CD8-positive, alpha-beta memory T cell (primary cell): ENCODE measurements at regions not wholly inside any gene's neighbourhood (a gene's known extent, or its start where the extent isn't known, plus 50 kb on each side); places are given as distances from the start of the nearest gene placed in this dataset.

Experiments used
- CTCF ChIA-PET: fragments of 350-600 bp; sonication (Branson Sonifier 250); formaldehyde crosslinking; loops from one replicate; lab custom pipeline; 2021; ENCODE audit warnings: antibody characterized with exemption; lab: Charles Lee
- POLR2A ChIA-PET: fragments of 350-600 bp; sonication (Branson Sonifier 250); formaldehyde crosslinking; loops from one replicate; lab custom pipeline; 2021; ENCODE audit warnings: antibody characterized with exemption; lab: Charles Lee
- DNase-seq, 5 donors: peaks; one replicate each; pipeline versions ENCODE4 v3.0.0 to v3.0.0-alpha.2; 2020 to 2022; ENCODE audit warnings: mixed read lengths in 1 of 5
- H3K27ac ChIP-seq: one replicate; pipeline ENCODE4 v1.7.0; 2013; ENCODE audit warnings: low read depth, mild to moderate bottlenecking, low read length, moderate library complexity
- H3K27me3 ChIP-seq: 2 replicates; pipeline ENCODE4 v1.7.0; 2013; ENCODE audit warnings: low read length, mild to moderate bottlenecking; ENCODE audit not compliant: insufficient read depth, poor library complexity, severe bottlenecking
- H3K36me3 ChIP-seq: 2 replicates; pipeline ENCODE4 v1.7.0; 2013; ENCODE audit warnings: mild to moderate bottlenecking, low read length, moderate library complexity; ENCODE audit not compliant: insufficient read depth
- H3K4me1 ChIP-seq: 2 replicates; pipeline ENCODE4 v1.7.0; 2013; ENCODE audit warnings: mild to moderate bottlenecking, low read length, moderate library complexity; ENCODE audit not compliant: insufficient read depth
- H3K4me3 ChIP-seq: 2 replicates; pipeline ENCODE4 v1.7.0; 2013; ENCODE audit warnings: mild to moderate bottlenecking, low read length
- H3K9me3 ChIP-seq: 2 replicates; pipeline ENCODE4 v1.7.0; 2013; ENCODE audit warnings: mild to moderate bottlenecking, low read length
- H3K27ac Mint-ChIP-seq, 8 donors: one replicate each; pipeline ENCODE4 v1.8.0; 2020 to 2021; ENCODE audit warnings: mixed read lengths in 8 of 8, mild to moderate bottlenecking in 6 of 8, inconsistent platforms in 3 of 8, moderate library complexity in 3 of 8
- H3K27me3 Mint-ChIP-seq, 2 donors: one replicate each; pipeline ENCODE4 v1.8.0; 2020 to 2021; ENCODE audit warnings: mixed read lengths in 2 of 2, mild to moderate bottlenecking in 1 of 2, moderate library complexity in 1 of 2
- H3K36me3 Mint-ChIP-seq, 3 donors: one replicate each; pipeline ENCODE4 v1.8.0; 2020 to 2021; ENCODE audit warnings: mixed read lengths in 3 of 3, inconsistent platforms in 1 of 3, mild to moderate bottlenecking in 1 of 3
- H3K4me1 Mint-ChIP-seq, 3 donors: one replicate each; pipeline ENCODE4 v1.8.0; 2020 to 2021; ENCODE audit warnings: mixed read lengths in 3 of 3, inconsistent platforms in 1 of 3, mild to moderate bottlenecking in 1 of 3
- H3K4me3 Mint-ChIP-seq, 7 donors: one replicate each; pipeline ENCODE4 v1.8.0; 2020 to 2021; ENCODE audit warnings: mixed read lengths in 7 of 7, mild to moderate bottlenecking in 6 of 7, moderate library complexity in 4 of 7, inconsistent platforms in 2 of 7
- H3K9me3 Mint-ChIP-seq, 5 donors: one replicate each; pipeline ENCODE4 v1.8.0; 2020 to 2022; ENCODE audit warnings: mixed read lengths in 5 of 5, mild to moderate bottlenecking in 3 of 5, moderate library complexity in 2 of 5, inconsistent platforms in 1 of 5

DNA sequence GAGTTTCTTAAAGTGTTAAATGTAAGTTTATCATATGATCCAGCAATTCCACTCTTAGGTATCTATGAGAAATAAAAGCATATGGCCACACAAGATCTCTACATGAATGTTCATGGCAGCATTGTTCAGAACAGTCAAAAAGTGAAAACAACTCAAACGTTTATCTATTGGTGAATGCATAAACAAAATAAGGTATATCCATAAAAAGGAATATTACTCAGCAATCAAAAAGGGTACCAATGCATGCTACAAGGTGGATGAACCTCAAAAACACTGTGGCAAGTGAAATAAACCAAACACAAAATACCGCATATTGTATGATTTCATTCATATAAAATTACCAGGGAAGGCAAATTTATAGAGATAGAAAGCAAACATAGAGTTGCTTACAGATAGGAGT, 337.6 kb downstream of the PIK3C3 start:
- DNase-seq: no peak
- H3K27ac Mint-ChIP-seq: no peak overlapping the region
- H3K36me3 Mint-ChIP-seq: no peaks in the 10 kb centered on the region
- no peak overlapping the region for H3K4me3 ChIP-seq
- peaks cover 0 to 5% (median 0%) of the 10 kb centered on the region in 5 donors for H3K9me3 Mint-ChIP-seq
- POLR2A ChIA-PET: no interaction called here
- H3K27ac ChIP-seq: no peak overlapping the region
- CTCF ChIA-PET: no interaction called here
- H3K27me3 ChIP-seq: no peaks in the 10 kb centered on the region
- H3K27me3 Mint-ChIP-seq: no peaks in the 10 kb centered on the region
- no peaks in the 10 kb centered on the region for H3K4me1 Mint-ChIP-seq
- no peaks in the 10 kb centered on the region for H3K9me3 ChIP-seq
- no peaks in the 10 kb centered on the region for H3K36me3 ChIP-seq
- no peaks in the 10 kb centered on the region for H3K4me1 ChIP-seq
- no peak overlapping the region for H3K4me3 Mint-ChIP-seq

GRCh38 chr18:42296192-42296591, 341.2 kb downstream of the PIK3C3 start:
- no peak overlapping the region for H3K4me3 ChIP-seq
- no peak overlapping the region for H3K27ac ChIP-seq
- Mint-ChIP-seq H3K27ac (no peak overlapping the region), H3K9me3 (peaks cover 0 to 5% (median 2%) of the 10 kb centered on the region in 5 donors), H3K4me1 (no peaks in the 10 kb centered on the region), H3K4me3 (no peak overlapping the region), H3K27me3 (no peaks in the 10 kb centered on the region), H3K36me3 (no peaks in the 10 kb centered on the region)
- ChIA-PET CTCF (no interaction called here), POLR2A (no interaction called here)
- no peaks in the 10 kb centered on the region for H3K9me3 ChIP-seq
- H3K4me1 ChIP-seq: no peaks in the 10 kb centered on the region
- H3K36me3 ChIP-seq: no peaks in the 10 kb centered on the region
- no peak for DNase-seq
- H3K27me3 ChIP-seq: no peaks in the 10 kb centered on the region

- Mint-ChIP-seq H3K4me3 (no peak overlapping the region), H3K36me3 (no peaks in the 10 kb centered on the region), H3K4me1 (no peaks in the 10 kb centered on the region), H3K27me3 (no peaks in the 10 kb centered on the region), H3K9me3 (peaks cover 0 to 5% (median 2%) of the 10 kb centered on the region in 5 donors), H3K27ac (no peak overlapping the region)
- ChIA-PET CTCF (no interaction called here), POLR2A (no interaction called here)
- Histone ChIP-seq H3K36me3 (no peaks in the 10 kb centered on the region), H3K27me3 (no peaks in the 10 kb centered on the region), H3K27ac (no peak overlapping the region), H3K9me3 (no peaks in the 10 kb centered on the region), H3K4me1 (no peaks in the 10 kb centered on the region), H3K4me3 (no peak overlapping the region)
- DNase-seq: no peak
These were observed 341.7 kb downstream of the PIK3C3 start for GRCh38 chr18:42296723-42297122.

DNA sequence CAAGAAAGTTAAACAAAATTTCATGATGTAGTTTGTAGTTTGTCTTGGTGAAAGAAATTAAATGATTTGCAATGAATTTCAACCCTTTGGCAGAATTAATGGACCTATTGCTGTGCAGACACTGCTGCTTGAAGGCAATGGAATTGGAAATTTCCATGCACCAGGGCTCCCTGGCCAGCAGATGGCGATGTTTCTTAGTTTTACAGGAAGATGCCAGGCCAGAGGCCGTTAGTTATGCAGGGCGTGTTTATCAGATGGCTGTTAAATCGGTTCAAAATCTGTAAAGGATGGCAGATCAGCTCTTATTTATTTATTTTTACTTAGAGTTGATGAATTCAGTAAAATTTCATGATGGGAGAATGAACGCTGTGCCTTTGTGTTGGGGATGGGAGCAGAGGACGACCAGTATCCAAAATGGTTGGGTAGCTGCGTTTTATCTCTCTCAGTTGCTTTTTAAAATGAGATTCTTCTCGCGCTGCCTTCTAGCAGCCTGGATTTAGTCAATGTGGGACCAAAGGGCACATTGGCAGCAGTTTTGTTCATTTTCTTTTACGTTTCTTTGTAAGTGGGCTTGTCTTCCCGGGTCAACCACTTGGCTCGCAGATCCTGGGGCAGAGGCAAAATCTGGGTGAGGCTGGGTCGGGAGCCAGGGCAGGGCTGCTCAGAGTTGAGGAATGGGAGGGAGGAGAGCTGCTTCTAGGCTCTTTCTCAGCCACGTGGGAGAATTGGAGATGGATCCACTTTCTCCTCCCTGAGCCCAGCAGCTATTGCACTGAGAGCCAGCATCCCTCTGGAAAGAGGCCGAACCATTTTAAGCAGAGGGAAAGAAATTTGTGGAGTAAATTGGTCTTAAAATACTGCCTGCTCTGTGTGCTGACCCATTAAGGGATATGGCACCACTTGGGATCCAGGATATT, 344.0 kb downstream of the PIK3C3 start:
- POLR2A ChIA-PET: no interaction called here
- Mint-ChIP-seq H3K36me3 (no peaks in the 10 kb centered on the region), H3K9me3 (peaks cover 0 to 4% (median 0%) of the 10 kb centered on the region in 5 donors), H3K4me1 (no peaks in the 10 kb centered on the region), H3K27ac (no peak overlapping the region), H3K27me3 (peaks cover 0 to 2% of the 10 kb centered on the region in 2 donors), H3K4me3 (peak overlapping the region in 1 of 7 donors; percentile 33)
- Histone ChIP-seq H3K36me3 (no peaks in the 10 kb centered on the region), H3K9me3 (no peaks in the 10 kb centered on the region), H3K4me1 (no peaks in the 10 kb centered on the region), H3K27ac (no peak overlapping the region), H3K4me3 (no peak overlapping the region), H3K27me3 (no peaks in the 10 kb centered on the region)
- DNase-seq: peak; percentile 4 to 48 (median 11)
- CTCF ChIA-PET: interaction anchor here (1.2 to 2.3 kb wide), 6 partner anchors 9 to 106 kb away, joined by 3 to 10 read pairs (median 4); no protein-coding TSS in a partner anchor

GRCh38 chr18:42305869-42306593, 351.0 kb downstream of the PIK3C3 start:
- POLR2A ChIA-PET: no interaction called here
- H3K9me3 Mint-ChIP-seq: peaks cover 0 to 2% (median 0%) of the 10 kb centered on the region in 5 donors
- no peaks in the 10 kb centered on the region for H3K4me1 ChIP-seq
- no peaks in the 10 kb centered on the region for H3K4me1 Mint-ChIP-seq
- H3K27me3 ChIP-seq: no peaks in the 10 kb centered on the region
- peaks cover 0 to 3% of the 10 kb centered on the region in 2 donors for H3K27me3 Mint-ChIP-seq
- H3K36me3 Mint-ChIP-seq: no peaks in the 10 kb centered on the region
- H3K9me3 ChIP-seq: no peaks in the 10 kb centered on the region
- no peak overlapping the region for H3K27ac Mint-ChIP-seq
- no peak overlapping the region for H3K4me3 Mint-ChIP-seq
- no peaks in the 10 kb centered on the region for H3K36me3 ChIP-seq
- H3K27ac ChIP-seq: no peak overlapping the region
- CTCF ChIA-PET: no interaction called here
- no peak overlapping the region for H3K4me3 ChIP-seq
- DNase-seq: no peak

- Mint-ChIP-seq H3K9me3 (peaks cover 0 to 2% (median 0%) of the 10 kb centered on the region in 5 donors), H3K4me3 (no peak overlapping the region), H3K27ac (no peak overlapping the region), H3K4me1 (no peaks in the 10 kb centered on the region), H3K27me3 (peaks cover 0 to 3% of the 10 kb centered on the region in 2 donors), H3K36me3 (no peaks in the 10 kb centered on the region)
- Histone ChIP-seq H3K36me3 (no peaks in the 10 kb centered on the region), H3K27me3 (no peaks in the 10 kb centered on the region), H3K9me3 (no peaks in the 10 kb centered on the region), H3K4me1 (no peaks in the 10 kb centered on the region), H3K4me3 (no peak overlapping the region), H3K27ac (no peak overlapping the region)
- no peak for DNase-seq
- ChIA-PET CTCF (interaction anchor here (2.1 kb wide), 1 partner anchor 8 kb away, joined by 10 read pairs; no protein-coding TSS in a partner anchor), POLR2A (no interaction called here)
These were observed 351.6 kb downstream of the PIK3C3 start for GRCh38 chr18:42306594-42306980.

DNA sequence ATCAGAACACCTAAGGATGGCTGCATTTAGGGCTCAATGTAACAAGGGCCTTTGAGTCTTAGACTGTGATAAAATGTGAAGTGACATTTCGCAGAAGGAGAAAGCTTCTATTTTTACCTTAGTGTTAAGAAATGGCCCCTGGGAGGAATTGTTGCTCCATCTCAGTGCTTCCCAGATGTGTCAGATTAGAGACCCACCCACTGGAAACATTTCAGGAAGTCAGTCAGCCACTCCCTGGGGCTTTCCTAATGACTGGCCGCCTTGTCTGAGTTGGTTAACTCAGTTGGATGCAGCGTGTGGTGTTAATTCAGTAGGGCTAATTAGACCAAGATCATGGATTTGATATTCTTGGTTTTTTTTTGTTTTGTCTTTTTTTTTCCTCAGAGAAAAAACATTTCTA, 355.9 kb downstream of the PIK3C3 start:
- H3K36me3 Mint-ChIP-seq: no peaks in the 10 kb centered on the region
- CTCF ChIA-PET: interaction anchor here (0.8 kb wide), 1 partner anchor 12 kb away, joined by 5 read pairs; no protein-coding TSS in a partner anchor
- POLR2A ChIA-PET: no interaction called here

DNA sequence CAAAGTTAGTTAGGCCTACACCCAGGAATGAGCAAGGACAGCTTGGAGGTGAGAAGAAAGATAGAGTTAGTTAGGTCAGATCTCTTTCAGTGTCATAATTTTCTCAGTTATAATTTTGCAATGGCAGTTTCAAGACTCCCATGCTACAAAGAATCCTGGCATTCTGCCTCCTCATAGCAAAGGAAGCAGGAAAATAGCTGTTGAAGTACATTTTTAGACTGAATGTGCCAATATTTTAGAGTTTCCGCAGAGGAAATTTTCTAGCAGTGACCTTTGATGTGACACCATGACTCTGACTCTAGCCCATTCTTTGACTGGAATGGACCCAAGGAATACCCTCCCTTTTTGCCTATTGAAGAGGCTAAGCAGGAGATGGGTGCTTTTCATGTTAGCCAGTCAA, 371.7 kb downstream of the PIK3C3 start:
- H3K27me3 ChIP-seq: no peaks in the 10 kb centered on the region
- no peaks in the 10 kb centered on the region for H3K9me3 ChIP-seq
- Mint-ChIP-seq H3K9me3 (peaks cover 0 to 16% (median 2%) of the 10 kb centered on the region in 5 donors), H3K27ac (no peak overlapping the region), H3K4me1 (no peaks in the 10 kb centered on the region), H3K4me3 (no peak overlapping the region), H3K36me3 (no peaks in the 10 kb centered on the region), H3K27me3 (no peaks in the 10 kb centered on the region)
- H3K4me1 ChIP-seq: no peaks in the 10 kb centered on the region
- H3K36me3 ChIP-seq: no peaks in the 10 kb centered on the region
- H3K27ac ChIP-seq: no peak overlapping the region
- POLR2A ChIA-PET: no interaction called here
- CTCF ChIA-PET: no interaction called here
- no peak overlapping the region for H3K4me3 ChIP-seq
- DNase-seq: no peak

More for the DNA sequence above, 355.9 kb downstream of the PIK3C3 start:
- H3K36me3 ChIP-seq: no peaks in the 10 kb centered on the region
- no peak for DNase-seq
- Mint-ChIP-seq H3K4me1 (no peaks in the 10 kb centered on the region), H3K27me3 (peaks cover 0 to 2% of the 10 kb centered on the region in 2 donors), H3K9me3 (peaks cover 0 to 2% (median 0%) of the 10 kb centered on the region in 5 donors), H3K4me3 (no peak overlapping the region), H3K27ac (no peak overlapping the region)
- no peaks in the 10 kb centered on the region for H3K27me3 ChIP-seq
- H3K4me1 ChIP-seq: no peaks in the 10 kb centered on the region
- no peak overlapping the region for H3K4me3 ChIP-seq
- no peaks in the 10 kb centered on the region for H3K9me3 ChIP-seq
- H3K27ac ChIP-seq: no peak overlapping the region
